Endothelial cell of umbilical vein (primary cell): ENCODE measurements at regions not wholly inside any gene's neighbourhood (a gene's known extent, or its start where the extent isn't known, plus 50 kb on each side); places are given as distances from the start of the nearest gene placed in this dataset.

ENCODE experiments used
- BruUV-seq: library from RNA; stranded (reverse); fragments of 400-500 nt; replicated peaks from 2 replicates; lab custom pipeline; 2021; lab: Mats Ljungman, UMichigan
- CTCF ChIA-PET: fragments of 300-600, 350-600 bp; sonication (Branson Sonifier 250); formaldehyde crosslinking; loops from one replicate; lab custom pipeline; 2021; ENCODE audit warnings: antibody characterized with exemption, inconsistent platforms; lab: Charles Lee
- POLR2A ChIA-PET: fragments of 300-600, 350-600 bp; sonication (Branson Sonifier 250); formaldehyde crosslinking; loops from one replicate; lab custom pipeline; 2021; ENCODE audit warnings: antibody characterized with exemption, inconsistent platforms; lab: Charles Lee
- DNase-seq: peaks from one replicate; pipeline ENCODE4 v3.0.0-alpha.2; 2011; ENCODE audit warnings: low read depth, low spot score
- FAIRE-seq: peaks from 2 replicates; lab custom pipeline; 2011; peaks lifted over from hg19 to GRCh38; lab: Jason Lieb, UNC
- H2AFZ ChIP-seq: 2 replicates; pipeline ENCODE4 v1.6.0; 2012; ENCODE audit warnings: low read depth, low read length, control low read depth, inconsistent platforms
- H3K27ac ChIP-seq: 2 replicates; pipeline ENCODE4 v1.5.1; 2011; ENCODE audit warnings: low read depth, mild to moderate bottlenecking, control low read depth, low read length, moderate library complexity; ENCODE audit not compliant: insufficient read depth
- H3K27me3 ChIP-seq, 2 experiments: 2 replicates each; pipeline versions ENCODE4 v1.6.0 to v1.6.1; 2011; ENCODE audit warnings: low read length in 2 of 2, mixed read lengths in 1 of 2; ENCODE audit not compliant: control insufficient read depth in 2 of 2, insufficient read depth in 2 of 2
- H3K36me3 ChIP-seq, 2 experiments: 2 replicates in 1 of 2; 3 replicates in 1 of 2; pipeline ENCODE4 v1.5.1; 2011; ENCODE audit warnings: low read length in 2 of 2, mild to moderate bottlenecking in 1 of 2, moderate library complexity in 1 of 2; ENCODE audit not compliant: control insufficient read depth in 2 of 2, insufficient read depth in 2 of 2; ENCODE audit errors: extremely low read depth in 1 of 2
- H3K4me1 ChIP-seq: 3 replicates; pipeline ENCODE4 v1.5.1; 2011; ENCODE audit warnings: mild to moderate bottlenecking, low read length; ENCODE audit not compliant: control insufficient read depth, insufficient read depth; ENCODE audit errors: extremely low read depth
- H3K4me2 ChIP-seq: 2 replicates; pipeline ENCODE4 v1.6.1; 2011; ENCODE audit warnings: low read length, control low read depth, mixed read lengths; ENCODE audit not compliant: insufficient read depth
- H3K4me3 ChIP-seq, 3 experiments: fragments of 200-600 bp in 1 of 3; sonication (generic), shearing (Covaris generic) in 1 of 3; replicated peaks in 1 of 3; 2 replicates each; pipeline ENCODE4 v1.5.1; 2011 to 2016; ENCODE audit warnings: control low read depth in 3 of 3, low read length in 3 of 3, mild to moderate bottlenecking in 2 of 3, inconsistent platforms in 1 of 3, low read depth in 1 of 3, moderate library complexity in 1 of 3; ENCODE audit not compliant: insufficient read depth in 1 of 3
- H3K79me2 ChIP-seq: 2 replicates; pipeline ENCODE4 v1.6.0; 2012; ENCODE audit warnings: low read length, inconsistent platforms; ENCODE audit not compliant: control insufficient read depth, insufficient read depth
- H3K9ac ChIP-seq: replicated peaks from 2 replicates; pipeline ENCODE3; 2011; ENCODE audit warnings: low read length, control low read depth; ENCODE audit not compliant: insufficient read depth; ENCODE audit errors: extremely low read depth
- H3K9me1 ChIP-seq: replicated peaks from 3 replicates; pipeline ENCODE4 v1.6.0; 2011; ENCODE audit warnings: mild to moderate bottlenecking, low read length; ENCODE audit not compliant: control insufficient read depth, insufficient read depth; ENCODE audit errors: extremely low read depth
- H3K9me3 ChIP-seq: replicated peaks from 2 replicates; pipeline ENCODE4 v1.5.1; 2012; ENCODE audit warnings: low read length, inconsistent platforms; ENCODE audit not compliant: control insufficient read depth, insufficient read depth
- H4K20me1 ChIP-seq: replicated peaks from 2 replicates; pipeline ENCODE3; 2011; ENCODE audit warnings: mild to moderate bottlenecking, low read length; ENCODE audit not compliant: control insufficient read depth, insufficient read depth; ENCODE audit errors: extremely low read depth
- CTCF ChIP-seq, 2 donors: IDR thresholded peaks; 1 replicate in 1 of 2; 2 replicates in 1 of 2; pipeline ENCODE4 v1.5.1; 2011; ENCODE audit warnings: low read length in 2 of 2, mild to moderate bottlenecking in 2 of 2, moderate library complexity in 2 of 2, control low read depth in 1 of 2, inconsistent platforms in 1 of 2, low read depth in 1 of 2; ENCODE audit not compliant: insufficient read depth in 1 of 2; ENCODE audit errors: extremely low read depth in 1 of 2
- EZH2 ChIP-seq: IDR thresholded peaks from 2 replicates; pipeline ENCODE4 v1.6.1; 2012; ENCODE audit warnings: borderline replicate concordance, low read depth, mild to moderate bottlenecking, moderate library complexity, low read length, inconsistent platforms; ENCODE audit not compliant: severe bottlenecking
- FOS ChIP-seq: IDR thresholded peaks from 2 replicates; pipeline ENCODE4 v1.6.1; 2011; ENCODE audit warnings: mild to moderate bottlenecking, low read length, moderate library complexity, borderline replicate concordance; ENCODE audit not compliant: insufficient read depth
- GATA2 ChIP-seq: IDR thresholded peaks from 2 replicates; pipeline ENCODE4 v1.7.0; 2011; ENCODE audit warnings: low read depth, mild to moderate bottlenecking, moderate library complexity, mixed read lengths, low read length; ENCODE audit not compliant: insufficient read length, insufficient read depth
- JUN ChIP-seq: IDR thresholded peaks from 2 replicates; pipeline ENCODE4 v1.6.1; 2011; ENCODE audit warnings: borderline replicate concordance, low read depth; ENCODE audit not compliant: insufficient read length, insufficient read depth
- MAX ChIP-seq: IDR thresholded peaks from 2 replicates; pipeline ENCODE4 v1.6.1; 2011; ENCODE audit not compliant: insufficient read depth, insufficient read length
- MYC ChIP-seq: IDR thresholded peaks from one replicate; pipeline ENCODE4 v1.6.1; 2011; ENCODE audit warnings: mild to moderate bottlenecking, low read depth, low read length
- POLR2A ChIP-seq: IDR thresholded peaks from 2 replicates; pipeline ENCODE4 v1.6.1; 2012; ENCODE audit warnings: low read depth, mild to moderate bottlenecking, control low read depth, low read length
- POLR2AphosphoS5 ChIP-seq: IDR thresholded peaks from 2 replicates; pipeline ENCODE4 v1.6.1; 2012; ENCODE audit warnings: low read depth, mild to moderate bottlenecking, control low read depth, low read length, moderate library complexity; ENCODE audit not compliant: insufficient read depth
- dilution Hi-C: fragments of 300-500 bp; cut with MboI; formaldehyde crosslinking; loops from one replicate; pipeline ENCODE4 v1.15.0; 2019; ENCODE audit warnings: low sequenced_read_pairs; ENCODE audit not compliant: extremely low pct_ligation_motif_present
- intact Hi-C: fragments of 100-400 bp; cut with micrococcal nuclease; formaldehyde crosslinking; loops from one replicate; pipeline ENCODE4 v1.10.0; 2022

- H4K20me1 ChIP-seq: no peaks in the 10 kb centered on the region
- no peak overlapping the region for H3K4me3 ChIP-seq
- no peaks in the 10 kb centered on the region for H3K4me1 ChIP-seq
- no peak for DNase-seq
- H3K9ac ChIP-seq: no peak overlapping the region
- TF ChIP-seq GATA2 (no peak), MAX (no peak)
- no peak overlapping the region for H3K27ac ChIP-seq
- no TSS peak for BruUV-seq
- H3K36me3 ChIP-seq: no peaks in the 10 kb centered on the region
- no peaks in the 10 kb centered on the region for H3K9me3 ChIP-seq
- H3K79me2 ChIP-seq: no peaks in the 10 kb centered on the region
- H3K4me2 ChIP-seq: no peak overlapping the region
- ChIA-PET POLR2A (no interaction called here), CTCF (no interaction called here)
- dilution Hi-C loops (no loop called here), intact Hi-C loops (no loop called here)
- no peaks in the 10 kb centered on the region for H3K9me1 ChIP-seq
- no peak overlapping the region for H2AFZ ChIP-seq
- H3K27me3 ChIP-seq: no peaks in the 10 kb centered on the region
- no peak for FAIRE-seq
Observed at GRCh38 chr15:91468871-91469580, 369.0 kb downstream of the SV2B start.

DNA sequence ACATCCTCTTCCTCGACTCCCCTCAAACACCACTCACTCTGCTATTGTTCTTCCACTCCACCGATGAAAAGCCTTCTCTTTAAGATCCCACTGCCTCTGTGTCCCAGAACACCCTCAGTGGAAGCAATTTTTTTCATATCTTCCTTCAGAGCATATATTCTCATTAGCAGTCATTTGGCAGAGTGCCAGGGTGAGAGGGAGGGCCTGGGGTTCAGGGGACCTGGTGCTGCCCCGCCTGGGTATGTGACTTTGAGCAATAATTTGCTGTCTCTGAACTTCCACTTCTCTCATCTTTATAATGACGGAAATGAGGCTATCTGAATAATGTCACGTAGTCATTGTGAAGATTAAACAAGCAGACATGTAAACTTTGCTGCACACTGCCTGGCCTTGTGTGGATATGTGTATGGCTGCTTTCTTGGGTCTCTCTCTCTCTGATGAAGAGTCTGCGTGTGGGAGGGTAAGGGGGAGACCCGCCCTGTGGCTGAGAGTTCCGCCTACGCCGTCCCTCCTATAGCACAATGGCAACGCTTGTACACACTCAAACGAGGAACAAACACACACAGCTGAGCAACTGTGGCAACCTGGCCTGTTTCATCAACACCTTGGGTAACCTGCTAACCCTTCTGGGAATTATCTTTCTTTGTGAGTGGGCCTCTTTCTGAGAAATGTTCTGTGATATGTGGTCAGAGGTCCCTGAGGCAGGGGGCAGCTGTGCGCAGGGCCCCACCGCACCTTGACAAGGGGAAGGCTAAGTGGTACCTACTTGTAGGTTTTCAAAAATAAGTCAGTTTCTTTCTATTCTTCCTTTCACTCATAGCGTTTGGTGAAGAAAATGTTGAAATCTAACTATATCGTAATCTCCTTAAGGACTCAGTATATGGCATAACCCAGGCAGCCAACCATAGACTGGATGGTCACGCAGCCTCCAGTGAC lies 369.8 kb downstream of the SV2B start:
- CTCF ChIA-PET: no interaction called here
- Histone ChIP-seq H3K27me3 (no peaks in the 10 kb centered on the region), H3K4me2 (no peak overlapping the region), H4K20me1 (no peaks in the 10 kb centered on the region), H3K4me3 (no peak overlapping the region), H3K9me1 (no peaks in the 10 kb centered on the region), H3K36me3 (no peaks in the 10 kb centered on the region), H3K9me3 (no peaks in the 10 kb centered on the region), H3K4me1 (no peaks in the 10 kb centered on the region), H3K9ac (no peak overlapping the region), H3K79me2 (no peaks in the 10 kb centered on the region), H2AFZ (no peak overlapping the region), H3K27ac (no peak overlapping the region)
- POLR2A ChIA-PET: no interaction called here
- TF ChIP-seq GATA2: no peak
- TF ChIP-seq POLR2AphosphoS5: no peak
- no peak for TF ChIP-seq MAX
- TF ChIP-seq EZH2: no peak
- no peak for TF ChIP-seq CTCF (IDR thresholded peaks at IDR 0.05; ENCODE audit: extremely low read depth in 1 of 2, insufficient read depth in 1 of 2, low read depth in 1 of 2, low read length in 2 of 2)
- TF ChIP-seq JUN: no peak
- TF ChIP-seq POLR2A: no peak
- TF ChIP-seq FOS: no peak
- no peak for TF ChIP-seq MYC
- no peak for FAIRE-seq
- no TSS peak for BruUV-seq
- intact Hi-C loops: no loop called here
- dilution Hi-C loops: no loop called here
- DNase-seq: no peak
